Coronary artery (tissue), 2 donors: ENCODE measurements at regions not wholly inside any gene's neighbourhood (a gene's known extent, or its start where the extent isn't known, plus 50 kb on each side); places are given as distances from the start of the nearest gene placed in this dataset.

Experiments
- DNase-seq: peaks from one replicate; pipeline ENCODE4 v3.0.0-alpha.2; 2017; ENCODE audit warnings: low spot score
- H3K27ac ChIP-seq, 2 donors: fragments of 200-600 bp; sonication (generic); one replicate each; pipeline ENCODE4 v1.5.1; 2016 to 2019
- H3K4me3 ChIP-seq: fragments of 200-600 bp; sonication (generic); 2 replicates; pipeline ENCODE4 v1.5.1; 2016; ENCODE audit warnings: mild to moderate bottlenecking, moderate library complexity
- CTCF ChIP-seq: fragments of 200-600 bp; sonication (generic); IDR thresholded peaks from one replicate; pipeline ENCODE4 v1.5.1; 2019; ENCODE audit warnings: antibody characterized with exemption

GRCh38 chr5:5065472-5065871 is 74.7 kb upstream of the ADAMTS16 start:
- Histone ChIP-seq H3K27ac (no peak overlapping the region), H3K4me3 (no peak overlapping the region)
- DNase-seq = no peak
- TF ChIP-seq CTCF = no peak

GRCh38 chr5:5066276-5067186 is 73.6 kb upstream of the ADAMTS16 start:
- Histone ChIP-seq H3K4me3 (no peak overlapping the region), H3K27ac (no peak overlapping the region)
- no peak for DNase-seq
- TF ChIP-seq CTCF = no peak

- no peak for TF ChIP-seq CTCF
- no peak overlapping the region for H3K4me3 ChIP-seq
- no peak for DNase-seq
- no peak overlapping the region for H3K27ac ChIP-seq
Observed at GRCh38 chr5:5069851-5070250, 70.3 kb upstream of the ADAMTS16 start.

GRCh38 chr5:5071554-5071953 is 68.6 kb upstream of the ADAMTS16 start:
- DNase-seq = no peak
- no peak overlapping the region for H3K27ac ChIP-seq
- no peak for TF ChIP-seq CTCF
- H3K4me3 ChIP-seq = no peak overlapping the region

GRCh38 chr5:5077236-5077635 is 62.9 kb upstream of the ADAMTS16 start:
- TF ChIP-seq CTCF = no peak
- H3K27ac ChIP-seq = no peak overlapping the region
- no peak overlapping the region for H3K4me3 ChIP-seq
- no peak for DNase-seq

- no peak overlapping the region for H3K27ac ChIP-seq
- H3K4me3 ChIP-seq = no peak overlapping the region
- TF ChIP-seq CTCF = no peak
- no peak for DNase-seq
Observed at GRCh38 chr5:5078009-5078897, 61.9 kb upstream of the ADAMTS16 start.
